Vagina (tissue), 2 donors: ENCODE measurements at regions not wholly inside any gene's neighbourhood (a gene's known extent, or its start where the extent isn't known, plus 50 kb on each side); places are given as distances from the start of the nearest gene placed in this dataset.

Experiments used
- POLR2A ChIP-seq, 2 donors: fragments of 450-650 bp; IDR thresholded peaks; one replicate each; pipeline ENCODE4 v1.6.1; 2017; ENCODE audit warnings: antibody characterized with exemption in 2 of 2, mild to moderate bottlenecking in 2 of 2, moderate library complexity in 2 of 2
- POLR2AphosphoS5 ChIP-seq, 2 donors: sonication (generic); formaldehyde crosslinking; IDR thresholded peaks; one replicate each; pipeline ENCODE4 v1.9.0; 2017; ENCODE audit warnings: antibody characterized with exemption in 2 of 2, mild to moderate bottlenecking in 2 of 2, low read depth in 1 of 2; ENCODE audit not compliant: insufficient read depth in 1 of 2

DNA sequence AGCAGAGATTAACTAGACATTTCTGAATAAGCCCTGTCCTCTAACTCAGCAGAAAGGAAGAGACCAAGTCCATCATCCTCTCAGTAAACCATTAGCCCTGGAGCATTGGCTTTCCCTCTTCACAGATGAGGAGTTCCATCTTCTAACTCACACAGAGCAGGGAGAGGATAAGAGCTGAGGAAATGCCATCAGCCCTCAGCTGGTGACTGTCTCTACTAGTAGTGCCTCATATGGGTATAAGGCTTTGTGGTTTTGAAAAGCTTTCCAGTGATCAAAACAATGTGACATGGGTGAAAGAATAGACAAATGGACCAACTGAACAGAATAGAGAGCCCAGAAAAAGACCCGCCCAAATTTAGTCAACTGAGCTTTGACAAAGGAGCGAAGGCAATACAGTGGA is 197.2 kb upstream of the NUDT4 start:
- TF ChIP-seq POLR2A (IDR thresholded peaks at IDR 0.05) = no peak
- TF ChIP-seq POLR2AphosphoS5 (IDR thresholded peaks at IDR 0.05; ENCODE audit: insufficient read depth in 1 of 2, low read depth in 1 of 2) = no peak
